ENCODE measurements at regions not wholly inside any gene's neighbourhood (a gene's known extent, or its start where the extent isn't known, plus 50 kb on each side); places are given as distances from the start of the nearest gene placed in this dataset.

DNA sequence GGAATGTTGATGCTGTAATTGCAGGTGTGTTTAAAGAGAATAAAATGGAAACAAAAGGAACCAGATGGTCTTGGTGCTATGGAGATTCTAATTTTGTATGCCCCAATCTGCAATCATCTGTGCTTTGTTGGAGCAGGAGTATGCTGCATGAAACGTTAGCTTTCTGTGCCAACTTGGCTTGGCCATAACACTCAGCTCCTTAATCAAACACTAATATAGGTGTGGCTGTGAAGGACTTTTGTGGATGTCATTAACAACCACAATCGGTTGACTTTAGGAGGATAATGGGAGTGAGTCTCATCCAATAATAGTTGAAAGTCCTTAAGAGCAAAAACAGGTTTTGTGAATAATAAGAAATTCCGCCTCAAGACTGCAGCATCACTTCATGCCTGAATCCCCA, 399.2 kb downstream of the NLGN4X start:
- no peak for DNase-seq

DNA sequence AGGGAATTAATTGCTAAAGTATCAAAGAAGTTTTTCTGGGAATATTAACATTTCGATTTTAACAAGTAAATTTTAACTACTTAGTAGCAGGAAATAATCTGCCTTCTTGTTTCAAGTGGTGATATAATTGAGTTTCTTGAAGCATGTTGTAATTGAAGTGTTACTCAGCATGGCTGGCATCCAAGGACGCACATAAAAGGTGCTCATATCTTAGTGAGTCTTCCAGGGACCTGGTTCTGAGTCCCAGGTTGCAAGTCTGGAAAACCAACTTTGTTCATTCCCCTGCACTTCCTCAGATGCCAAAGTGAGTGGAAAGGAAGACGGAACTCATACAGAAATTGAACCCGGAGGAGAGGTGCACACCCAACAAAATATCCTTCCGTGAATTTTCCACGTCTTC, 399.6 kb downstream of the NLGN4X start:
- no peak for DNase-seq

DNA sequence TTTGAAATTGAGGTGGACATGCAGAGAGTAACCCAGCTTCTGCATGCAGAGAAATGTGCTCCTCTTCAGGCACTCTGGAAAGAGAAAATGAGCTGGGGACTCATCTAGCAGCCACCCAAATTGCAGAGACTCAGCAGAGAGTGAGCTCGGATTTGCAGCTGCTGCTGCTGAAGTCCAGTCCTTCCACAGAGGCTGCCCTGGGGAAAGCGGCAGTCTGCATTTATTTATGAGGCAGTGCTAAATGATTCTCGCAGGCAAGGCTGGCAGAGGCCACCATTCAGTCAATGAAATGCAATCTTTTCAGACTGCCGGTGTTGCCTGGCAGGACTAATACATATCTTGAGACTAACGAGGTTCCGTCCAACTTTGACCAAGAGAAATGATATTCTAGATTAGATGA, 404.8 kb downstream of the NLGN4X start:
- no peak for DNase-seq

GRCh38 chrX:5810636-5811035, 418.0 kb downstream of the NLGN4X start:
- DNase-seq = no peak

DNA sequence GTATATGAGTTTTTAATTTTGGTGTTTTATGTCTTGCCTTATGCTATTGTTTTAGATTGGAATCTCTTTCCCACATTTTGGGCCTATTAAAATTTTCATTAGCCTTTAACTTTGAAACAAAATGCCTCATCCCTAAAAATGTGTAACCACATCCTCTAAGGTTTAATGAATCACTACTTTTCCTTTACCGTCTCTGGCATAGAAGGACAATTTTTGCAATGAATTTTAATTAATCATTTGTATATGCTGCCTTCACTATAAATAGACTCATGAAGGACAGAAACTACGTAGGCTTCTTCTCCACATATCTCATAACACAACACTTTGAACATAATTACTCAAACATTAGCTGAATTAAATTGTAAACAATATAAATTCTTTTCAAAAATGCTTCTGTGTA, 421.5 kb downstream of the NLGN4X start:
- no peak for DNase-seq

- no peak for DNase-seq
Measured at GRCh38 chrX:5802391-5802790, 426.3 kb downstream of the NLGN4X start.

DNA sequence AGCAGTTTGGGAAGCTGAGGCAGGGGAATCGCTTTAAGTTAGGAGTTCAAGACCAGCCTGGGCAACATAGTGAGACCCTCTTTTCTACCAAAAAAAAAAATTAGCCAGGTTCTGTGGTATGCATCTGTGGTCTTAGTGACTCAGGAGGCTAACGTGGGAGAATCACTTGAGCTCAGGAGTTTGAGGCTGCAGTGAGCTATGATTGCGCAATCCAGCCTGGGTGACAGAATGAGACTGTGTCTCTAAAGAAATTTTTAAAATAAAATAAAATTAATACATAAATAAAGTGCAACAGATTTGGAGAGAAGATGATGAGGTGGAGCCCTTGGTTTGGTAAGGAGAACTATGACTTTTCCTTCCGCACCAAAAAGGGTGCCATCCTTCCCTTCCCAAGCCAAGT, 436.9 kb downstream of the NLGN4X start:
- DNase-seq = no peak

GRCh38 chrX:5788910-5789309, 439.8 kb downstream of the NLGN4X start:
- no peak for DNase-seq

- DNase-seq = no peak
Measured at GRCh38 chrX:5780821-5781220, 447.8 kb downstream of the NLGN4X start.

- no peak for DNase-seq
Measured at GRCh38 chrX:5775846-5776430, 452.7 kb downstream of the NLGN4X start.

DNA sequence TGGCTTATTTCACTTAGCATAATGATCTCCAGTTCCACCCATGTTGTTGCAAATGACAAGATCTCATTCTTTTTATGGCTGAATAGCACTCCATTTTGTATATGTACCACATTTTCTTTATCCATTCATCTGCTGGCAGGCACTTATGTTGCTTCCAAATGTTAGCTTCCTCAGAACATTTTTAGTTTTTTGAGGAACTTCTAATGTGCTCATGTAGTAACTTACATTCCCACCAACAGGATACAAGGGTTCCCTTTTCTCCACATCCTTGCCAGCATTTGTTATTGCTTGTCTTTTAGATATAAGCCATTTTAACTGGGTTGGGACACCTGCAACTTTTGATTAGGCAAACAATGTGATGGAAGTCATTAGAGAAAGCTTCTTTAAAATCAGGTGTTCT, 454.2 kb downstream of the NLGN4X start:
- no peak for DNase-seq

GRCh38 chrX:5771441-5771840, 457.2 kb downstream of the NLGN4X start:
- DNase-seq = no peak

- DNase-seq = no peak
Measured at GRCh38 chrX:5756616-5757015, 472.1 kb downstream of the NLGN4X start.

DNA sequence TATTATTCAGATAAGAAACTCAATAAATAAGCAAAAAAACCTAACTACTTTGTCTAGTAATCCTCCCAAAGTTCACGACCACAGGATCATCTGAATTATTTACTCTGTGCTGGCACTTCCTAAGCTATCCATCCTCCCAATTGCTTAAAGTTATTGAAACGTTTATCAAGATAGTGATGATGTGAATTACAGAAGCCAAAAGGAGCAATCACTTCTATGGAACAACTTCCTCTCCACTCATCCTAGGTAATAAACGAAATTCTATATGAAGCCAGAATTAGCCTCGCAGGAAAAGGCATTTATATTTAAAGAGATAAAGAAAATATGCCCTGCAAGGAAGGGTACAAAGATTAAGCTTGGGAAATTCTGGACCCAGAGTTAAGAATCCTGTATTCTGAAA, 475.4 kb downstream of the NLGN4X start:
- DNase-seq = no peak

DNA sequence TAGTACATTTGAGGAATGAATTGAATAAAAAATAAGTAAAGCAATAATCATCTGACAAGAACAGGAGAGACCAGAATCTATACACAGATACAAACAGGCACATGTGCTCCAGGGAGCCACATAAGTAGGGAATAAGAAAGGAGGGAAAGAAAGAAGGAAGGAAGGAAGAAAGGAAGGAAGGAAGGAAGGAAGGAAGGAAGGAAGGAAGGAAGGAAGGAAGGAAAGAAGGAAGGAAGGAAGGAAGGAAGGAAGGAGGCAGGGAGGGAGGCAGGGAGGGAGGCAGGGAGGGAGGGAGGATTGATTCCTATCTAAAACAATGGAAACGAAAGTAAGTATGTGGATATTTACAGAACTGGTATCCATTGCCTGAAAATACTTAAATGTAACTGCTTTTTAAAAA, 475.8 kb downstream of the NLGN4X start:
- no peak for DNase-seq

DNA sequence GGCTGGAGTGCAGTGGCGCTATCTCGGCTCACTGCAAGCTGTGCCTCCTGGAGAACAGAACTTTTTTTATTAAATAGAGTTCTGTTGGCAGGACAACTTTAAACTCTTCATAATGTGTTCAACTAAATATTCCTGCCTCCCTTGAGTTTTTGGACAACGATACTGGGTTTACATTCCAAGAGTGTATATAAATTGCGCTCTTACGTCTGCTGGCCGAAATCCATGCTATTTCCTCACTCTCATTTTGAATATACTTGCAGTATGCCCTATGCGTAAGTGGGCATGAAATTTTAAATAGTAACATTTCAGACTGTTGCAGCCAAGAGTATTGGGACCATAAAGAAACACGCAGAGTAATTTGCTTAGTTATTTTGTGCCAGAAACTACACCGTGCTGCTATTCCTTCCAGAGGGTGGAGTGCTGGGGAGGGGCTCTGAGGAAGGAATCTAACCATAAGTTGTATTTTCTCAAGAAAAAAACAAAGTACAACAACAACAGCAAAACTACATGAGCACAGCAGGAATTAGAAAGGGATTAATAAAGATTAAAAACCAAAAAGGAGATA, 480.0 kb downstream of the NLGN4X start:
- no peak for DNase-seq

GRCh38 chrX:5746231-5746630, 482.4 kb downstream of the NLGN4X start:
- no peak for DNase-seq

GRCh38 chrX:5733501-5733900, 495.2 kb downstream of the NLGN4X start:
- no peak for DNase-seq

- no peak for DNase-seq
Measured at GRCh38 chrX:5730556-5730955, 498.1 kb downstream of the NLGN4X start.

DNA sequence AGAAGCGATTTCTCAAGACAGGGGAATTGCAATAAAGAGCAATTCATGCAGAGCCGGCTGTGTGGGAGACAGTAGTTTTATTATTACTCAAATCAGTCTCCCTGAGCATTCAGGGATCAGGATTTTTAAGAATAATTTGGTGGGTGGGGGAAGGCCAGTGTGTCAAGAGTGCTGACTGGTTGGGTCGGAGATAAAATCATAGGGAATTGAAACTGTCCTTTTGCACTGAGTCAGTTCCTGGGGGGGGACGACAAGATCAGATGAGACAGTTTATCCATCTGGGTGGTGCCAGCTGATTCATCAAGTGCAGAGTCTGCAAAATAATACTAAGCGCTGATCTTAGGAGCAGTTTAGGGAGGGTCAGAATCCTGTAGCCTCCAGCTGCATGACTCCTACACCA, 502.4 kb downstream of the NLGN4X start:
- no peak for DNase-seq

DNA sequence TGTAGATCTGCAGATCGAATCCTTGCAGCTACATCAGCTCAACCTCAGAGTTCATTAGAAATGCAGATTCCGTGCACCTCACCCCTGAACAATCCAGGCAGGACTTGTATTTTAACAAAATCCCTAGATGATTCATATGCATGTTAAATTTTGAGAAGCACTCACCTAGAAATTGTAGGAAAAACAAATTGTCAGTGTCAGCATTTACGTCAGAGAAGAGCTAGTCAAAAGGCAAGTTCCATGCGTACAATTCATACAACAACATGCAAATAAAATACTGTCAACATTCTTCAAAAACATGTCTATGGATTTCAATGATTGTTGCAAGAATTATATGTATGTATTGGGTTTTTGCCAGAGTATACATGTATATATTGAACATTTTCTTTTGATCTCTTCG, 504.5 kb downstream of the NLGN4X start:
- DNase-seq = no peak

DNA sequence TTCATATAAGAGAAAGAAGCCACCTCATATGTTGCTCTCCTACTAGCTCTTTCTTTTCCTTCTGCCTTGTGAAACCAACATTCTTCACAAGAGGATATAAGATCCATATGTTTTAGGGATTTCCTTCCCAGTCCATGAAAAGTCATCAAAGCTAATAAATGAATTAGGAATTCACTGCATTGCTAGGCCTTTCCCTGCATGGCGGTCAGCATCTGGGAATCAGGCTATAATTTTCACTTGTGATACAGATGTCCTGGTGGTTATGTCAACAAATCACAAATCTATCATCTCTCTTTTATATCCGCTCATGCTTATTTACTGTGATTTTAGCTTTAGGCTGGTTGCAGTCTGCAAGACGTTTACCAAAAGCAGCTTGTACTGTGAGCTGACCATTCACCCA, 510.0 kb downstream of the NLGN4X start:
- no peak for DNase-seq

DNA sequence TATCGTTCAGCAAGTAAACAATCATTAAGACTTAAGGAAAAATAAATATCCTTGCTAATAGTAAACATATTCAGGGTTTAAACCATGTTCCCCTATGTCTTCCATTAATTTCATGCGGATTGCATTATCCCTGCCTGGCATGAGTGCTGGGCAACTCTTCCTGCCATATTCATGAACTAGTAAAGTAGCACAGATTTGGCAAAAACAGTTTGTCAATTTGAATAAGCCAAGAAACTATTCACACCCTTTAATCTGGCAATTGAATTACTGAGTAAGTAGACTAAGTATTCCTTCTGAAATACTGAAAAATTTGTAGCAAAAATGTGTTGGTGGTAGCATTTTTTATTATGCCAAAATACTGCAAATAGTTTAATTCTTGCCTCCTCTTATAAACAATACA, 512.0 kb downstream of the NLGN4X start:
- DNase-seq = no peak

DNA sequence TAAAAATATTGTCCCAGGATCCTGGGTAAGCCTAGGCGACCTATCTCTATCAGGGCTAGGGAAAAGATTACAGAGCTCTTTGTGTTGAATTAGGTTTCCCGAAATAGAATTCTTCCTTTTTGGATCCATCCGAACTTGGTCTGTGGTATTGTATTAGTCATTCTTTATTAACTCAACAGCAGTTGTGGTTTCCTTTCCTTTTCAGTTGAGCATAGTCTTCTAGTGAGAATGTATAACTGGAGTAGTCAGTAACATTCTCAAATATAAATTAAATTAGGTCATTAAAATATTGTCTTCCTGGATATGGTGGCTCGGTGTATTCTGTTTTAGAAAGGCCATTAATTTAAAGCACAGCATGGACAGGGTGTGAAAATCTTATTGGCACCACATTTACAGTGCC, 520.4 kb downstream of the NLGN4X start:
- no peak for DNase-seq

DNA sequence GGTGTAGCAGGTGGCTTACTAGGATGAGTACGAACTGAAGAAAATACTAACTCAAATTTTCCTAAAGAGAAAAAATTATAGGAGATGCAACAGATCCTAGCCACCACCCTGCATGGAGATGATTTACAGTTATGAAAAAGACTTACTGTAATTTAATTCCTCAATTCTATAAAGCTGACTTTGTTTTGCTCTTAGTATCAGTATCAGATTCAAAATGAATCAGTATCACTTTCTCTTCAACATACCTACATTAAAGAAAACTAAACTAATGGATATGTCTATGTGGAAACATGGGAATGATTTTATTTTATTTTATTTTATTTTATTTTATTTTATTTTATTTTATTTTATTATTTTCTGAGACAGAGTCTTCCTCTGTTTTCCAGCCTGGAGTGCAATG, 525.8 kb downstream of the NLGN4X start:
- no peak for DNase-seq

GRCh38 chrX:5695971-5696370, 532.7 kb downstream of the NLGN4X start:
- DNase-seq = no peak
